H9 (cell line): ENCODE measurements at regions not wholly inside any gene's neighbourhood (a gene's known extent, or its start where the extent isn't known, plus 50 kb on each side); places are given as distances from the start of the nearest gene placed in this dataset.

Experiments used
- DNase-seq: peaks from one replicate; pipeline ENCODE4 v3.0.0-alpha.2; 2017
- H2AFZ ChIP-seq: one replicate; pipeline ENCODE4 v1.6.1; 2013; ENCODE audit warnings: mild to moderate bottlenecking, low read length, control low read depth, moderate library complexity
- H2AK5ac ChIP-seq: 2 replicates; pipeline ENCODE4 v1.6.1; 2013; ENCODE audit warnings: low read length, control low read depth, mixed read lengths; ENCODE audit not compliant: insufficient read length
- H2BK120ac ChIP-seq: one replicate; pipeline ENCODE4 v1.6.1; 2013; ENCODE audit warnings: low read depth, mild to moderate bottlenecking, low read length, control low read depth, inconsistent platforms; ENCODE audit not compliant: poor library complexity, severe bottlenecking
- H2BK12ac ChIP-seq: 2 replicates; pipeline ENCODE4 v1.6.1; 2013; ENCODE audit warnings: low read length, control low read depth, mixed read lengths, low read depth; ENCODE audit not compliant: insufficient read length
- H2BK15ac ChIP-seq: 2 replicates; pipeline ENCODE4 v1.6.1; 2013; ENCODE audit warnings: low read depth, low read length, control low read depth
- H2BK20ac ChIP-seq: one replicate; pipeline ENCODE4 v1.6.1; 2013; ENCODE audit warnings: low read depth, mild to moderate bottlenecking, low read length, control low read depth, inconsistent platforms; ENCODE audit not compliant: poor library complexity, severe bottlenecking
- H2BK5ac ChIP-seq: 2 replicates; pipeline ENCODE4 v1.6.1; 2013; ENCODE audit warnings: low read length, control low read depth, mixed read lengths; ENCODE audit not compliant: insufficient read length
- H3K14ac ChIP-seq: 2 replicates; pipeline ENCODE4 v1.6.1; 2013; ENCODE audit warnings: low read length, control low read depth; ENCODE audit not compliant: insufficient read depth
- H3K18ac ChIP-seq: 2 replicates; pipeline ENCODE4 v1.6.1; 2013; ENCODE audit warnings: low read depth, mild to moderate bottlenecking, mixed read lengths, low read length, control low read depth; ENCODE audit not compliant: insufficient read length
- H3K23ac ChIP-seq: 2 replicates; pipeline ENCODE4 v1.6.1; 2013; ENCODE audit warnings: low read length, control low read depth, mixed read lengths, low read depth; ENCODE audit not compliant: insufficient read length
- H3K23me2 ChIP-seq: 2 replicates; pipeline ENCODE4 v1.6.1; 2013; ENCODE audit warnings: low read depth, mild to moderate bottlenecking, mixed read lengths, low read length, control low read depth; ENCODE audit not compliant: insufficient read length, poor library complexity, severe bottlenecking
- H3K27ac ChIP-seq: 2 replicates; pipeline ENCODE4 v1.5.1; 2013; ENCODE audit warnings: low read length, control low read depth, mixed read lengths, low read depth; ENCODE audit not compliant: insufficient read length
- H3K27me3 ChIP-seq: 2 replicates; pipeline ENCODE4 v1.6.1; 2013; ENCODE audit warnings: low read length, control low read depth, inconsistent platforms; ENCODE audit not compliant: insufficient read depth
- H3K4ac ChIP-seq: 2 replicates; pipeline ENCODE4 v1.6.1; 2013; ENCODE audit warnings: low read depth, mild to moderate bottlenecking, control low read depth, inconsistent platforms, low read length, moderate library complexity
- H3K4me1 ChIP-seq: 2 replicates; pipeline ENCODE4 v1.6.1; 2013; ENCODE audit warnings: low read length, control low read depth, inconsistent platforms; ENCODE audit not compliant: insufficient read depth
- H3K4me2 ChIP-seq: 2 replicates; pipeline ENCODE4 v1.6.1; 2013; ENCODE audit warnings: low read length, control low read depth, mixed read lengths; ENCODE audit not compliant: insufficient read length, insufficient read depth
- H3K56ac ChIP-seq: 2 replicates; pipeline ENCODE4 v1.6.1; 2013; ENCODE audit warnings: low read depth, mild to moderate bottlenecking, mixed read lengths, low read length, control low read depth; ENCODE audit not compliant: insufficient read length
- H3K79me1 ChIP-seq: 2 replicates; pipeline ENCODE4 v1.6.1; 2013; ENCODE audit warnings: low read depth, mild to moderate bottlenecking, moderate library complexity, low read length, control low read depth, inconsistent platforms; ENCODE audit not compliant: insufficient read depth, poor library complexity, severe bottlenecking
- H3K79me2 ChIP-seq: 2 replicates; pipeline ENCODE4 v1.6.1; 2013; ENCODE audit warnings: low read length, control low read depth, inconsistent platforms; ENCODE audit not compliant: insufficient read depth
- H3K9ac ChIP-seq: 2 replicates; pipeline ENCODE4 v1.6.1; 2013; ENCODE audit warnings: low read length, control low read depth, mixed read lengths; ENCODE audit not compliant: insufficient read length; ENCODE audit errors: extremely low read depth
- H3K9me3 ChIP-seq: one replicate; pipeline ENCODE4 v1.6.1; 2013; ENCODE audit warnings: low read depth, low read length, inconsistent platforms; ENCODE audit not compliant: control insufficient read depth
- H3T11ph ChIP-seq: one replicate; pipeline ENCODE4 v1.6.1; 2013; ENCODE audit warnings: mild to moderate bottlenecking, low read length, control low read depth, inconsistent platforms
- H4K20me1 ChIP-seq: one replicate; pipeline ENCODE4 v1.6.1; 2013; ENCODE audit not compliant: control insufficient read depth, insufficient read length, insufficient read depth
- H4K5ac ChIP-seq: 2 replicates; pipeline ENCODE4 v1.6.1; 2013; ENCODE audit warnings: low read depth, mild to moderate bottlenecking, mixed read lengths, low read length, control low read depth; ENCODE audit not compliant: insufficient read length
- H4K8ac ChIP-seq: replicated peaks from 2 replicates; pipeline ENCODE4 v1.6.1; 2013; ENCODE audit warnings: low read length, control low read depth, mixed read lengths, low read depth; ENCODE audit not compliant: insufficient read length
- H4K91ac ChIP-seq: 2 replicates; pipeline ENCODE4 v1.6.1; 2013; ENCODE audit warnings: low read depth, mild to moderate bottlenecking, moderate library complexity, mixed read lengths, low read length, control low read depth; ENCODE audit not compliant: insufficient read length
- H3K27ac Mint-ChIP-seq, 3 experiments: 2 replicates in 2 of 3; 3 replicates in 1 of 3; pipeline ENCODE4 v1.8.0; 2020 to 2021; ENCODE audit warnings: mixed read lengths in 3 of 3, mild to moderate bottlenecking in 1 of 3, moderate library complexity in 1 of 3
- H3K27me3 Mint-ChIP-seq: 2 replicates; pipeline ENCODE4 v1.8.0; 2021; ENCODE audit warnings: low read depth, mild to moderate bottlenecking, moderate library complexity, mixed read lengths
- H3K36me3 Mint-ChIP-seq, 3 experiments: 2 replicates in 2 of 3; 3 replicates in 1 of 3; pipeline ENCODE4 v1.8.0; 2020 to 2021; ENCODE audit warnings: low read depth in 3 of 3, mixed read lengths in 3 of 3; ENCODE audit not compliant: insufficient read depth in 1 of 3
- H3K4me1 Mint-ChIP-seq, 2 experiments: 2 replicates each; pipeline ENCODE4 v1.8.0; 2020; ENCODE audit warnings: mixed read lengths in 2 of 2
- H3K4me3 Mint-ChIP-seq, 2 experiments: 2 replicates in 1 of 2; 3 replicates in 1 of 2; pipeline ENCODE4 v1.8.0; 2020 to 2021; ENCODE audit warnings: mild to moderate bottlenecking in 2 of 2, mixed read lengths in 2 of 2, moderate library complexity in 1 of 2
- H3K9me3 Mint-ChIP-seq, 2 experiments: 2 replicates in 1 of 2; 3 replicates in 1 of 2; pipeline ENCODE4 v1.8.0; 2020; ENCODE audit warnings: mild to moderate bottlenecking in 2 of 2, mixed read lengths in 2 of 2, moderate library complexity in 1 of 2
- CTCF ChIP-seq: fragments of 200-600 bp; sonication (generic); conservative IDR thresholded peaks from 3 replicates; pipeline ENCODE4 v1.8.0; 2021; ENCODE audit warnings: antibody characterized with exemption, mild to moderate bottlenecking

- Histone ChIP-seq H2BK12ac (no peak overlapping the region), H2BK15ac (no peak overlapping the region), H3K9ac (no peak overlapping the region), H3K27me3 (no peaks in the 10 kb centered on the region), H3K14ac (no peak overlapping the region), H4K5ac (no peak overlapping the region), H2AFZ (no peak overlapping the region), H2AK5ac (no peak overlapping the region), H3K18ac (no peak overlapping the region), H3T11ph (no peak overlapping the region), H2BK20ac (no peak overlapping the region), H4K8ac (no peak overlapping the region), H3K9me3 (no peaks in the 10 kb centered on the region), H2BK120ac (no peak overlapping the region), H3K23me2 (no peaks in the 10 kb centered on the region), H3K4me1 (no peaks in the 10 kb centered on the region), H4K20me1 (no peaks in the 10 kb centered on the region), H3K56ac (no peak overlapping the region), H3K79me1 (no peaks in the 10 kb centered on the region), H3K27ac (no peak overlapping the region), H3K79me2 (no peaks in the 10 kb centered on the region), H3K4ac (no peak overlapping the region), H3K4me2 (no peak overlapping the region), H3K23ac (no peak overlapping the region), H2BK5ac (no peak overlapping the region), H4K91ac (no peak overlapping the region)
- DNase-seq, result no peak
- H3K27ac Mint-ChIP-seq, result no peak overlapping the region
- no peaks in the 10 kb centered on the region for H3K36me3 Mint-ChIP-seq
- H3K4me1 Mint-ChIP-seq, result peaks cover 4 to 8% of the 10 kb centered on the region in 2 experiments; a peak in 3 of 4 replicates
- H3K9me3 Mint-ChIP-seq, result no peaks in the 10 kb centered on the region
- no peak for TF ChIP-seq CTCF
- no peak overlapping the region for H3K4me3 Mint-ChIP-seq
- no peaks in the 10 kb centered on the region for H3K27me3 Mint-ChIP-seq
Measured at GRCh38 chr10:59575269-59575668, 134.4 kb downstream of the SLC16A9 start.
